Stomach (tissue), 4 donors: ENCODE measurements at regions not wholly inside any gene's neighbourhood (a gene's known extent, or its start where the extent isn't known, plus 50 kb on each side); places are given as distances from the start of the nearest gene placed in this dataset.

Experiments used
- CTCF ChIP-seq, 7 experiments: fragments of 450-650 bp in 4 of 7; fragments of 200-600 bp in 3 of 7; sonication (generic) in 3 of 7; IDR thresholded peaks; one replicate each; pipeline ENCODE4 v1.5.1; 2016 to 2019; ENCODE audit warnings: antibody characterized with exemption in 7 of 7, control low read depth in 2 of 7, mild to moderate bottlenecking in 1 of 7
- EP300 ChIP-seq: sonication (generic); formaldehyde crosslinking; IDR thresholded peaks from one replicate; pipeline ENCODE4 v1.6.1; 2017; ENCODE audit warnings: antibody characterized with exemption
- POLR2A ChIP-seq, 4 donors: fragments of 450-650 bp; IDR thresholded peaks; one replicate each; pipeline ENCODE4 v1.6.1; 2016; ENCODE audit warnings: antibody characterized with exemption in 4 of 4, control low read depth in 2 of 4, mild to moderate bottlenecking in 1 of 4, moderate library complexity in 1 of 4
- POLR2AphosphoS5 ChIP-seq, 3 donors: sonication (generic); formaldehyde crosslinking; IDR thresholded peaks; one replicate each; pipeline ENCODE4 v1.6.1; 2016; ENCODE audit warnings: antibody characterized with exemption in 3 of 3

- no peak for TF ChIP-seq CTCF (IDR thresholded peaks at IDR 0.05)
- no peak for TF ChIP-seq POLR2A (IDR thresholded peaks at IDR 0.05)
- TF ChIP-seq EP300: no peak
- TF ChIP-seq POLR2AphosphoS5 (IDR thresholded peaks at IDR 0.05): no peak
These were observed 491.9 kb upstream of the TUSC1 start for GRCh38 chr9:26170190-26170589.
